OCI-LY7 (cell line): ENCODE measurements at regions not wholly inside any gene's neighbourhood (a gene's known extent, or its start where the extent isn't known, plus 50 kb on each side); places are given as distances from the start of the nearest gene placed in this dataset.
"Not testable (repeated sequence)": the region's sequence is repeated elsewhere in the genome, so short reads cannot be mapped to it uniquely, and the experiment has no call there.

Experiments
- BruUV-seq: library from RNA; stranded (reverse); fragments of 400-500 nt; replicated peaks from 2 replicates; lab custom pipeline; 2021; lab: Mats Ljungman, UMichigan
- CTCF ChIA-PET: fragments of 300-600 bp; sonication (Branson Sonifier 250); formaldehyde crosslinking; loops from one replicate; lab custom pipeline; 2022; ENCODE audit warnings: antibody characterized with exemption; ENCODE audit not compliant: unreplicated experiment; lab: Charles Lee
- POLR2A ChIA-PET: fragments of 300-600 bp; sonication (Branson Sonifier 250); formaldehyde crosslinking; loops from one replicate; lab custom pipeline; 2022; ENCODE audit warnings: antibody characterized with exemption; lab: Charles Lee
- DNase-seq: peaks from one replicate; pipeline ENCODE4 v3.0.0-alpha.2; 2015; ENCODE audit warnings: low spot score
- H2AFZ ChIP-seq: fragments of 200-600 bp; sonication (generic), shearing (Covaris generic); 2 replicates; pipeline ENCODE4 v1.6.1; 2014; ENCODE audit warnings: mild to moderate bottlenecking, antibody characterized with exemption, low read length, moderate library complexity
- H3K27ac ChIP-seq: fragments of 200-600 bp; sonication (generic); 2 replicates; pipeline ENCODE4 v1.5.1; 2014; ENCODE audit warnings: mixed run types, low read depth, mild to moderate bottlenecking, moderate library complexity, low read length, inconsistent platforms; ENCODE audit not compliant: poor library complexity, severe bottlenecking
- H3K36me3 ChIP-seq: fragments of 200-600 bp; sonication (generic); 2 replicates; pipeline ENCODE4 v1.6.1; 2014; ENCODE audit warnings: mild to moderate bottlenecking, antibody characterized with exemption, low read length, moderate library complexity, mixed read lengths; ENCODE audit not compliant: insufficient read depth
- H3K4me1 ChIP-seq: fragments of 200-600 bp; sonication (generic); 2 replicates; pipeline ENCODE4 v1.5.1; 2014; ENCODE audit warnings: mild to moderate bottlenecking, low read length; ENCODE audit not compliant: insufficient read depth, poor library complexity, severe bottlenecking
- H3K4me2 ChIP-seq: fragments of 200-600 bp; sonication (generic); 2 replicates; pipeline ENCODE4 v1.6.1; 2014; ENCODE audit warnings: mild to moderate bottlenecking, low read length
- H3K4me3 ChIP-seq: fragments of 200-600 bp; sonication (generic); 2 replicates; pipeline ENCODE4 v1.5.1; 2014; ENCODE audit warnings: mild to moderate bottlenecking, low read depth, low read length; ENCODE audit not compliant: poor library complexity, severe bottlenecking
- H3K79me2 ChIP-seq: fragments of 200-600 bp; sonication (generic); 2 replicates; pipeline ENCODE4 v1.6.1; 2016; ENCODE audit warnings: low read depth, mild to moderate bottlenecking, low read length, moderate library complexity, mixed read lengths; ENCODE audit not compliant: insufficient read depth
- H3K9me2 ChIP-seq: fragments of 200-600 bp; sonication (generic); 2 replicates; pipeline ENCODE4 v1.6.1; 2016; ENCODE audit warnings: mild to moderate bottlenecking, low read length, mixed read lengths; ENCODE audit not compliant: insufficient read depth
- H3K9me3 ChIP-seq: fragments of 200-600 bp; sonication (generic); 2 replicates; pipeline ENCODE4 v1.6.1; 2014; ENCODE audit warnings: mild to moderate bottlenecking, mixed run types, low read length, mixed read lengths
- H4K20me1 ChIP-seq: fragments of 200-600 bp; sonication (generic); 2 replicates; pipeline ENCODE4 v1.6.1; 2014; ENCODE audit warnings: mild to moderate bottlenecking, antibody characterized with exemption, low read length, moderate library complexity, mixed read lengths; ENCODE audit not compliant: insufficient read depth
- EZH2phosphoT487 ChIP-seq: fragments of 200-600 bp; sonication (generic); IDR thresholded peaks from 2 replicates; pipeline ENCODE4 v1.6.1; 2018; ENCODE audit warnings: low read depth, borderline replicate concordance, mild to moderate bottlenecking, mixed run types, antibody characterized with exemption, low read length, moderate library complexity, mixed read lengths
- intact Hi-C: fragments of 100-400 bp; cut with micrococcal nuclease; formaldehyde crosslinking; loops from one replicate; pipeline ENCODE4 v1.10.0; 2022; ENCODE audit not compliant: unreplicated experiment
- TF ChIP-seq, protein P1 (sequence below): fragments of 200-600 bp; sonication (generic); conservative IDR thresholded peaks from 2 replicates; pipeline ENCODE4 v1.5.1; 2014; ENCODE audit warnings: mild to moderate bottlenecking, antibody characterized with exemption, low read length, moderate library complexity, mixed read lengths

GRCh38 chr16:16997349-16997748, 473.4 kb downstream of the XYLT1 start:
- ChIA-PET POLR2A (no interaction called here), CTCF (no interaction called here)
- H3K9me3 ChIP-seq = no peaks in the 10 kb centered on the region
- no peaks in the 10 kb centered on the region for H4K20me1 ChIP-seq
- intact Hi-C loops = no loop called here
- DNase-seq = no peak
- H3K27ac ChIP-seq = no peak overlapping the region
- no peak for TF ChIP-seq EZH2phosphoT487
- TF ChIP-seq, protein P1, sequence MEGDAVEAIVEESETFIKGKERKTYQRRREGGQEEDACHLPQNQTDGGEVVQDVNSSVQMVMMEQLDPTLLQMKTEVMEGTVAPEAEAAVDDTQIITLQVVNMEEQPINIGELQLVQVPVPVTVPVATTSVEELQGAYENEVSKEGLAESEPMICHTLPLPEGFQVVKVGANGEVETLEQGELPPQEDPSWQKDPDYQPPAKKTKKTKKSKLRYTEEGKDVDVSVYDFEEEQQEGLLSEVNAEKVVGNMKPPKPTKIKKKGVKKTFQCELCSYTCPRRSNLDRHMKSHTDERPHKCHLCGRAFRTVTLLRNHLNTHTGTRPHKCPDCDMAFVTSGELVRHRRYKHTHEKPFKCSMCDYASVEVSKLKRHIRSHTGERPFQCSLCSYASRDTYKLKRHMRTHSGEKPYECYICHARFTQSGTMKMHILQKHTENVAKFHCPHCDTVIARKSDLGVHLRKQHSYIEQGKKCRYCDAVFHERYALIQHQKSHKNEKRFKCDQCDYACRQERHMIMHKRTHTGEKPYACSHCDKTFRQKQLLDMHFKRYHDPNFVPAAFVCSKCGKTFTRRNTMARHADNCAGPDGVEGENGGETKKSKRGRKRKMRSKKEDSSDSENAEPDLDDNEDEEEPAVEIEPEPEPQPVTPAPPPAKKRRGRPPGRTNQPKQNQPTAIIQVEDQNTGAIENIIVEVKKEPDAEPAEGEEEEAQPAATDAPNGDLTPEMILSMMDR = no peak
- no TSS peak for BruUV-seq
- H3K9me2 ChIP-seq = no peaks in the 10 kb centered on the region
- H2AFZ ChIP-seq = no peak overlapping the region
- no peaks in the 10 kb centered on the region for H3K79me2 ChIP-seq
- H3K4me2 ChIP-seq = no peak overlapping the region
- H3K4me1 ChIP-seq = peaks cover 8% of the 10 kb centered on the region
- no peak overlapping the region for H3K4me3 ChIP-seq
- H3K36me3 ChIP-seq = no peaks in the 10 kb centered on the region

- no peak overlapping the region for H3K4me3 ChIP-seq
- ChIA-PET CTCF (no interaction called here), POLR2A (no interaction called here)
- H3K4me1 ChIP-seq = no peaks in the 10 kb centered on the region
- BruUV-seq = no TSS peak
- DNase-seq = no peak
- H2AFZ ChIP-seq = no peak overlapping the region
- TF ChIP-seq, protein P1 = no peak
- no peak for TF ChIP-seq EZH2phosphoT487
- no peaks in the 10 kb centered on the region for H4K20me1 ChIP-seq
- H3K79me2 ChIP-seq = no peaks in the 10 kb centered on the region
- H3K27ac ChIP-seq = no peak overlapping the region
- no peaks in the 10 kb centered on the region for H3K9me3 ChIP-seq
- intact Hi-C loops = no loop called here
- no peaks in the 10 kb centered on the region for H3K36me3 ChIP-seq
- H3K9me2 ChIP-seq = no peaks in the 10 kb centered on the region
- H3K4me2 ChIP-seq = no peak overlapping the region
Measured at GRCh38 chr16:17001471-17001870, 469.3 kb downstream of the XYLT1 start.

GRCh38 chr16:17002565-17002964, 468.2 kb downstream of the XYLT1 start:
- Histone ChIP-seq H3K4me1 (no peaks in the 10 kb centered on the region), H3K79me2 (no peaks in the 10 kb centered on the region), H3K36me3 (no peaks in the 10 kb centered on the region), H3K9me3 (no peaks in the 10 kb centered on the region), H3K27ac (no peak overlapping the region), H4K20me1 (no peaks in the 10 kb centered on the region), H3K9me2 (no peaks in the 10 kb centered on the region), H3K4me2 (no peak overlapping the region), H2AFZ (no peak overlapping the region), H3K4me3 (no peak overlapping the region)
- peak; percentile 10 for DNase-seq
- TF ChIP-seq EZH2phosphoT487 = no peak
- TF ChIP-seq, protein P1 = no peak
- CTCF ChIA-PET = no interaction called here
- BruUV-seq = no TSS peak
- intact Hi-C loops = no loop called here
- POLR2A ChIA-PET = interaction anchor here (0.7 kb wide), 1 partner anchor 10 kb away, joined by 3 read pairs; no protein-coding TSS in a partner anchor

- H3K4me1 ChIP-seq, H3K27ac ChIP-seq, POLR2A ChIA-PET: not testable (repeated sequence)
Measured at GRCh38 chr16:17005963-17006362, 464.8 kb downstream of the XYLT1 start.

More at GRCh38 chr16:17005963-17006362, 464.8 kb downstream of the XYLT1 start:
- BruUV-seq, H2AFZ ChIP-seq, H3K36me3 ChIP-seq, CTCF ChIA-PET, H3K9me2 ChIP-seq, H3K4me3 ChIP-seq, H3K4me2 ChIP-seq, H3K9me3 ChIP-seq, H3K79me2 ChIP-seq, intact Hi-C loops, H4K20me1 ChIP-seq, DNase-seq: not testable (repeated sequence)
